Tongue (tissue), 1 donor: ENCODE measurements at regions not wholly inside any gene's neighbourhood (a gene's known extent, or its start where the extent isn't known, plus 50 kb on each side); places are given as distances from the start of the nearest gene placed in this dataset.
A peak's percentile ranks its signal among the peaks of the same experiment; 100 is the strongest.

Experiments
- DNase-seq: peaks from one replicate; pipeline ENCODE4 v3.0.0-alpha.2; 2015

GRCh38 chr6:12221856-12222255 is 68.3 kb upstream of the EDN1 start:
- DNase-seq = peak; percentile 18

- peak; percentile 29 for DNase-seq
Measured at GRCh38 chr6:12222405-12223366, 67.5 kb upstream of the EDN1 start.

- DNase-seq = no peak
Measured at GRCh38 chr6:12223383-12223782, 66.8 kb upstream of the EDN1 start.

GRCh38 chr6:12224251-12224650 is 65.9 kb upstream of the EDN1 start:
- peak; percentile 58 for DNase-seq

- DNase-seq = no peak
Measured at GRCh38 chr6:12228447-12229146, 61.6 kb upstream of the EDN1 start.

GRCh38 chr6:12229332-12229731 is 60.8 kb upstream of the EDN1 start:
- DNase-seq = no peak

- no peak for DNase-seq
Measured at GRCh38 chr6:12230523-12230922, 59.6 kb upstream of the EDN1 start.

- no peak for DNase-seq
Measured at GRCh38 chr6:12232339-12232738, 57.8 kb upstream of the EDN1 start.

GRCh38 chr6:12232821-12233220 is 57.3 kb upstream of the EDN1 start:
- no peak for DNase-seq

- peak; percentile 86 for DNase-seq
Measured at GRCh38 chr6:12233693-12234571, 56.2 kb upstream of the EDN1 start.

- no peak for DNase-seq
Measured at GRCh38 chr6:12235341-12235740, 54.8 kb upstream of the EDN1 start.

- no peak for DNase-seq
Measured at GRCh38 chr6:12238219-12238618, 51.9 kb upstream of the EDN1 start.
